DOHH2 (cell line): ENCODE measurements at regions not wholly inside any gene's neighbourhood (a gene's known extent, or its start where the extent isn't known, plus 50 kb on each side); places are given as distances from the start of the nearest gene placed in this dataset.

Experiments
- CTCF ChIP-seq: fragments of 200-600 bp; sonication (generic); IDR thresholded peaks from one replicate; pipeline ENCODE4 v1.5.1; 2014; ENCODE audit warnings: antibody characterized with exemption, mild to moderate bottlenecking, low read depth, low read length; ENCODE audit not compliant: poor library complexity, severe bottlenecking
- EZH2phosphoT487 ChIP-seq: fragments of 200-600 bp; sonication (generic); IDR thresholded peaks from 2 replicates; pipeline ENCODE4 v1.6.1; 2017; ENCODE audit warnings: borderline replicate concordance, mild to moderate bottlenecking, antibody characterized with exemption, low read length, moderate library complexity, mixed read lengths

- no peak for TF ChIP-seq CTCF
- no peak for TF ChIP-seq EZH2phosphoT487
Measured at GRCh38 chr2:16523711-16524110, 141.9 kb downstream of the CYRIA start.
